ENCODE measurements at regions not wholly inside any gene's neighbourhood (a gene's known extent, or its start where the extent isn't known, plus 50 kb on each side); places are given as distances from the start of the nearest gene placed in this dataset.
A peak's percentile ranks its signal among the peaks of the same experiment; 100 is the strongest.

DNA sequence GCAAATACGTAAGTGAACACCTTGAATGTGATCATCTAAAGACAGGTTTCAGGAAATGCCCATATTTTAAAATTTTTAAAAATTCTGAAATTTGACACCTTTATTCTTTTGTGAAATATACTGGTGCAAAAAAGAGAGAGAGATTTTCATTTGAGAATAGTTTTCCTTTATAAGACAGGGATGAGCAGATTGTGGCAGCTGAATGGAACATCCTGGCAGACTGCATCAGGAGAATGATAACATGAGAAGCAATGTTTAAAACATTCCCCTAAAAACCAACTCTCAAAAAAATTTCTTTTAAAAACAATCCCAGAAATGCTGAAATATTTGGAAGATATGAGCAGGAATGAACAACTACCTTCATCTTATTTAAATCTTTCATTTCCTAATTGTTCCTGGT, 744.8 kb upstream of the ID2 start:
- DNase-seq (ENCODE audit: low spot score), result no peak

DNA sequence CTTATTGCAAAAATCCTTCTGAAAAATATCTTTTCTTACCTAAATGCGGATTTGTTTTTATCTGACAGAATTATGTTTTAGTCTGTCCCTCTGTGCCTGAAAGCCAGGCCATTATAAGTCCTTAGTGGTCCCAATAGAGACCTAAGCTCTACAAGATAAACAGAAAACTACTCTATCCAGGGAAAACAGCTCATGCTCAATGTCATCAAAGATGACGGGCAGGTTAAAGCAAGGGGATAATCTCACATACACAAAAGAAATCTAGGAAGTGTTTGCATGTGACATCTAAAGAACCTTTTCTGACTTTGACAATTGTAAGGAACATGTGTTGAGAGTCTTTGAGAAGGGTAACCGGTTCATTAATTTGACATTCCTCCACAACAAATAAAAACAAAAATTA, 741.1 kb upstream of the ID2 start:
- no peak for DNase-seq (ENCODE audit: low spot score)

DNA sequence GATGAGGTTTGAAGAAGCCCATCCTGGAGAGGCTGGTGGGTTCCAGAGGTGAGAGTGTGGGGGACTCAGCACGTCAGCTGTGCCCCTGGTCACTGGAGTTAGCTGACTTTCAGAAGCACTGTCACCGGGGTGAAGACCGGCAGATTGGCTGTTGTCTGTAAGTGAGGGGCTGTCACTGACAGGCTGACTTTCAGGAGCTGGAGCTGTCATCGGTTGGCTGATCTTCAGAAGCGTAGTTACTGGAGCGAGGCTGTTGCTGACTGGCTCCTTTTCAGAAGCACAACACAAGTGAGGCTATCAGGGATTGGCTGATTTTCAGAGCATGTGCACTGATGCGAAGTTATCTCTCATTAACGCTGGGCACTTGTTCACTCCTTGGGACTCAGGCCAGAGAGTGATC, 738.4 kb upstream of the ID2 start:
- DNase-seq (ENCODE audit: low spot score), result peak; percentile 33

DNA sequence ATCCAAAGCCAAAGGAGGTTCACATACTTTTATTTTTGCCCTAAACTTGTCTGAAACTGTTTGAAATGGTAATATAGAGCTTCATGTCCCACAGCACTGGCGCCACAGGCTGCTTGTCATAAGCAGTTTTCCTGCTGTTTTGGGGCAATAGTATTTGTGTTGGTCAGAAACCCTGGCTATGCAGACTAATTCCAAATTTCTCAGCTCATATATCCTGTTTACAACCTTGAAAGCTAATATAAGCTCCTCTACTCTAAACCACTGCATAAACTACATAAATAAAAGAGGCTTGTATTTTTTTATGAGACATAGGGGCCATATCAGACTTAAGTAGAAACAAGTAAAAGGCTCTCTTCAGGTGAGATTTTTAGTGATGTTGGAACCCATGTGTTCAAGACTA, 736.8 kb upstream of the ID2 start:
- DNase-seq (ENCODE audit: low spot score), result no peak

DNA sequence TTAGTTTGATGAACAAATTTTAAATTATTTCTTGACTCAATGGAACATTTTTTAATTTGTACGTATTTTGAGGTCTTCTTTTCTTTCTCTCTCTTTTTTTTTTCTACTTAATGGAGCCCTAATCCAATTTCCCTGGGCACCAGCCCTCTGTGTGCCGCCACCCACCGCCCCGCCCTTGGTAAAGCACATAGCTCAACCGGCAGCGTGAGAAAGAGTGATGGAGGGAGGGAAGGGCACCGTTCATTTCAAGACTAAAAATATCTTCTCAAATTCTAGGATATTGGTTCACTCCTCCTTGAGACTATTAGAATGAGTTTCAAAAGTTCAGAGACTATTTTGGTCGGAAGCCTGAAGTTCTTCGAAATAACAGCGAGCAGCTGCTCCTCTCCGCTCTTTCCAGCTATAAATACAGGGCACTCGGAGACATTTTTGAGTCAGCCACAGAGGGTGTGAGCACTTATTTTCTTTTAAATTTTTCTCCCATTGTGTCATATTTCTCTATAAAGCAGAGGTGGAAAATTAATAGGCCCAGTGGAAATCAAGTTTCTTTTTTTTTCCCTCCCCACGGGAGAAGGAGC, 731.7 kb upstream of the ID2 start:
- no peak for DNase-seq (ENCODE audit: low spot score)

DNA sequence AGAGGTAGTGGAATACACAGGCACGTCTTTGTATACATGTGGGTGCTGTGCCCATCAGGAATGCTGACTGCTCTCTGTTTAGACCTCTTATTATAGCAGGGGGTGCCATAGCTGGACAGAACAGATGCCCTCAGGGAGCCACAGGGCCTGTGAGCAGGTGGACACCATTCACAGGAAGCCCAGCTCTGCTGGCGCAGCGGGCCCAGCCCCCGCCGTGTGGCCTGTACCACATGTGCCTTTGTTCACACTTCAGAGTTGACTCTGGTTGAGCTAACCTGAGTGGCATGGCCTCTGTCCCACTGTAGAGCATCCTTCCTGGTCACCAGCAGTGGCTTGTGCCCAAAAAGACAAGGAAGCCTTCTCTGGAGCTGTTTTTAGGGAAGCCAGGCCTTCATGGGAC, 730.9 kb upstream of the ID2 start:
- no peak for DNase-seq (ENCODE audit: low spot score)

DNA sequence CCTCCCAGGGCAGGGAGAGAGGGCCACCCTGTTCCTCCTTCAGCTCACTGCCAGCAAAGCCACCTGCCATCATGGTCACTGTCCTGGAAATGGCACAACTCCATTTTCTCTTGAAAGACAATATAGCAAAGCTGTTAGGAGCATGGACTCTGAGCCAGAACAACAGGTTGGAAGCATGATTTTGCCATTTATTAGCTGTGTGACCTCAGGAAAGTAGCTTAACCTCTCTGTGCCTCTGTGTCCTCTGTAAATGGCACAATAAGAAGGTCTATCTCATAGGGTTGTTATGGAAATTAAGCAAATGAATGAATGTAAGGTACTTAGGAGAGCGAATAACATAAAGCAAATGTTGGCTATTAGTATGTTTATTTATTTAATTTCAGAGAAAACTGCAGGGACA, 730.4 kb upstream of the ID2 start:
- DNase-seq (ENCODE audit: low spot score), result no peak

DNA sequence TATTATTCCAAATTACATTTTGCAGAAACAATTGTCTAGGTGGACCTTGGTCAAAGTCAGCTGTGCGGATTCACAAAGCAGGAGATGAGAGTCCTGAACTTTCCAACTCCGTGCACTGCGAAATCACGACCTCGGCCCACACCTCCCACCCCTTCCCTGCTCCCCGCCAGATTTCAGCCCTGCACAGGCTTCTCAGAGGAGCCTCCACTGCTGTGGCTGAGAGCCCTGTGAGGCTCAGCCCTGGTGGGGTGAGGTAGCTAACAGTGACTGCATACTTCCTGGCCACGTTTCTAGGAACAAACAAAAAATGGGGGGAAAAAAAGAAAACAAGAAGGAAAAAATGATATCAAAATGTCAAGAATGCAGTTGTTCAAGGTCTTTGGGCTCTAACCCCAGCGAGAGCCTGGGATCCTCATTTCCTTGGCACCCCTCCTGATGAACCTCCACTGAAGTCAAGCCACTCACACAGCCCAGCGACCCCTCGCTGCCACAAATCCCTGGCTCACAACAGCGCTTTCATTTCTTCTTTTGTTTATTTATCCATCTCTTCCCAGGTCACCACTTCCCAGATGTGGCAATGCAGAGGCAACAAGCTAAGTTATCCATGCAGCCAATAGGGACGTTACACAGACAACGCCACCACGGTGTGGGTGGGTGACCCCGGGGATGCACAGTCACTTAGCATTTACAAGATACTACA, 729.7 kb upstream of the ID2 start:
- DNase-seq (ENCODE audit: low spot score), result no peak

DNA sequence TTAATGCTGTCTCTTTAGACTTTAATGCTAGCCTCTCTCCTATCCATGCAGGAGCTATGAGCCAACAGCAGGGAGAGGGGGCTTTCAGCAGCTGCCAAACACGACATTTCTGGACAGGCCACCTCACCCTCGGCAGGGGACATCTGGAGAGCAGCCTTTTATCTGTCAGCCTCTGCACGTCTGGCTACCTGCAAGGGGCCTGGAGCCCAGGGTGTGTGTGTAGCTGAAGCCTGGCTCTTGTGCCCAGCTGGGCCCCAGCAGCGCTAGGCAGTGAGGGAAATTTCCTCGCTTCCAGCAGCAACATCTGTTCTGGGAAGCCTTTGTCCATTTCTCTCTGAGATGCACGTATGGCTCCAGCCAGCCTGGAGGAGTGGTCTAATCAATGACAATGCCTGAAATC, 728.7 kb upstream of the ID2 start:
- no peak for DNase-seq (ENCODE audit: low spot score)

DNA sequence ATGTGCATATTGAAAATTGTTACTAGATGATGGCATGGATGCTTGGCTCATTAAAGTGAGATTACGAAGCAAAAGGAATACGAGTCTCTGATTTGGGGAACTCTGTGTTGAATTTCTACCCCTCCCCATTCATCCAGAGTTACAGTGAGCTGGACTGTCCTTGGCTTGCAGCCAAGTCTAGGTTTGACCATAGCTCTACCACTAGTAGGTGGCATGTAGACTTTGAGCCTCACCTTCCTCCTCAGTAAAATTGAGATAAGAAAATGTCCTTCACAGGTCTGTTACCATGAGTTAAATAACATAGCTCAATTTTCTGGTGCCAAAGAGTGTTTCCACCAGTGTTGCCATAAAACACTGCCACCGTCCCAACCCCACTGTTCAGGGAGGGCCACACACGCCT, 727.6 kb upstream of the ID2 start:
- no peak for DNase-seq (ENCODE audit: low spot score)

DNA sequence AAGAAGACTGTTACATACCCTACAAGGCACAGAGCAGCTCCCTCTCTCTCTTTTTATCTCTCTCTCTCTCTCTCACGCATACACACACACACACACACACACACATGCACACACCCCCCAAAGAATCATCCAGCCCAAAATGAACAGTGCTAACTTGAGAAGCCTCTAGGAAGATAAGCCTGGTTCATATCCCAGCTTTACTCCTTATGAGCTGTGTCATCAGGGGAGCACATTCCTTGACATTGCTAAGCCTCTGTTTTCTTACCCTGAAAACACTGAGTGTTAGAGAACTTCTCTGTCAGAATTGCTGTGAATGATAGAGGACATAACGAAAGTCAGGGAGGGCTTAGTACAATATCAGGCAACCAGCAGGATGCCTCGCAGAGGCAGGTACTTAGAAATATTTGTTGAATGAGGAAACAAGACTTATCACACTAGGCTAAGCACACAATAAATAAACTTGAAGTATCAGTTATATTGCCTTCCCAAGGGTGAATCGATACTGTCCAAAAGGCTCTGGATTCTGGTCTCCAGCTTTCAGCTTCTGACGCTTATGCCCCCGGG, 725.6 kb upstream of the ID2 start:
- no peak for DNase-seq (ENCODE audit: low spot score)

DNA sequence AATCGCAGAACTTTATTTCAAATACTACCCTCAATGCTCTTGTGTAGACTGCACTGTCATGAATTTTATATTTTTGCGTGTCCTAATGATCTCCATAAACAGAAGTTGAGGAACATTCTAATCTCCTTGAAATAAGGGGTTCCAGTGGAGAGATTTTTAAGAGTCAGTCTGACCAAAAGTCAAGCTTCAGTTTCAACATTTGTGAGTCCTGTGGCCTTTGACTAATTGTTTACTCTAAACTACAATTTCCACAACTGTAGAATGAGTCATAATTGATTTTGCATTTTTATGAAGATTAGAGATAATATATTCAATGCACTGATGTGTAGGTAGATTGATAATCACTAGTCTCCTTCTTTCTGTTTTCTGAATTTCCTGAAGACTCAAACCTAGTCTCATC, 720.3 kb upstream of the ID2 start:
- DNase-seq (ENCODE audit: low spot score), result no peak

DNA sequence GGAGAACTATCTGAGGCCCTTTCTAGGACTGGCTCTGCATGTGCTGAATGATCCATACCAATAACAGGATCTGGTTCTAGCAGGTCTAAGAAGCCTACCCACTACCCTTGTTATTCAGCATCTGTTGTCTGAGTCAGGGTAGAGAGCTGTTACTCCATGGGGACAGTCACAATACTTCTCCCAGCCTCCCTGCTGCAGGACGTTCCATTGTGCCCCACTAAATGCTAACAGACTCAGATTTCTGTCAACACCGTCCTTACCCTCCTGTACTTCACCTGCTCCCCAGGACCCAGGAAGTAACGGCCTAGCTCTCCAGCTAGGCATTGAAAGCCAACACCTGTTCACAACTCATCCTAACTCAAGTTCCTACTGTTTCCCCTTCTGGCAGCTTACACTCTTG, 719.7 kb upstream of the ID2 start:
- no peak for DNase-seq (ENCODE audit: low spot score)

DNA sequence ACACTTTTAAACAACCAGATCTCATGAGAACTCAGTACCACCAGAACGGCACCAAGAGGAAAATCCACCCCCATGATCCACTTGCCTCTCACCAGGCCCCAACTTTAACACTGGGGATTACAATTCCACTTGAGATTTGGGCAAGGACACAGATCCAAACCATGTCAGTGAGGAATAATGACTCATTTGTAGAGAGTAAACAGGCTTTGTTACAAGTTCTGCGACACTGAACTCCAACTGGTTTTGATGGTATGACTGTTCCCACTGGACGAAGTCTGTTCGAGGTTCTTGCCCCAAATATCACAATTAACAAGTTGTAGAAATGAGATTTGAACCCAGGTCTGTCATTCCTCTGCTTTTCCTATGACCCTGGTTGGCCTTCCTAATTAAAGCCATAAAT, 718.1 kb upstream of the ID2 start:
- no peak for DNase-seq (ENCODE audit: low spot score)

DNA sequence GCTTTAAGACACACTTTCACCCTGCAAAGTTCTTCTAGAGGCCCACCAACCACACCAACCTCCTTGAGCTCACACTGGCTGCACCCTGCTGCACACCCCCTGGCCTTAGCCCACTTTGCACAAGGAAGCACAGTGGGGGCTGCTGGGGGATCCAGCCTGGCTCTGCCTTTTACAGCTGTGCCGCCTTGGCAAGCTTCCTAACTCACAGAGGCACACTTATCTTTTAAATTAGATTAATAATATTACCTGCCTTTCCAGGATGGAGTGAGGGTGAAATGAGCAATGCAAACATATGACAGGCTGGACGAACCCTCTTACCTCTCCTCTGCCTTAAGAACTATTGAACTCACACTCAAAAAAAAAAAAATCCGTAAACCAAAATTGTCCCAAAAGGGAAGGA, 715.8 kb upstream of the ID2 start:
- no peak for DNase-seq (ENCODE audit: low spot score)

DNA sequence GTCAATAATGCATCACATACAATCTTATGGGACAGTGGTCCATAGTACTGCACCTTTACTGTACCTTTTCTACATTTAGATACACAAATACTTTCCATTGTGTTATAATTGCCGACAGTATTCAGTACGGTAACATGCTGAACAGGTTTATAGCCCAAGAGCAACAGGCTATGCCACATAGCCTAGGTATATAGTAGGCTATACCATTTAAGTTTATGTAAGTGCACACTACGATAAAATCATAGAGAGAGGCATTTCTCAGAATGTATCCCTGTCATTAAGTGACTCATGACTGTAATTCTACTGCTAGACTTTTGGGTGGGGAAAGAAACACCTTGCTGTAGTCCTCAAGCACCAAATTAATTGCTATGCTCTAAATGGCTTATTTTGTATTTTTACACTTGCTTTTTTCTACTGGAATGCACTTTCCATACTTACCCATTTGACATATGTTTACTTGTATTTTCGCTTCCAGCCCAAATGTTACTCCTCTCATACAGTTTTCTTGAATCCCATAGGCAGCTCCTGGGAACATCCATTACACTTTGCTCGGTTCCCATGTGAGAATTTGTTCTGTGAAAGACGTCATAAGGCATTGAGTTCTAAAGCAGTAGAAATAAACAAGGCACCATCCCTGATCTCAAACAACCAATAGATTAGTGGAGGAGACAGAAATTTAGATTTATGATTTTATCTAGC, 714.0 kb upstream of the ID2 start:
- no peak for DNase-seq (ENCODE audit: low spot score)

DNA sequence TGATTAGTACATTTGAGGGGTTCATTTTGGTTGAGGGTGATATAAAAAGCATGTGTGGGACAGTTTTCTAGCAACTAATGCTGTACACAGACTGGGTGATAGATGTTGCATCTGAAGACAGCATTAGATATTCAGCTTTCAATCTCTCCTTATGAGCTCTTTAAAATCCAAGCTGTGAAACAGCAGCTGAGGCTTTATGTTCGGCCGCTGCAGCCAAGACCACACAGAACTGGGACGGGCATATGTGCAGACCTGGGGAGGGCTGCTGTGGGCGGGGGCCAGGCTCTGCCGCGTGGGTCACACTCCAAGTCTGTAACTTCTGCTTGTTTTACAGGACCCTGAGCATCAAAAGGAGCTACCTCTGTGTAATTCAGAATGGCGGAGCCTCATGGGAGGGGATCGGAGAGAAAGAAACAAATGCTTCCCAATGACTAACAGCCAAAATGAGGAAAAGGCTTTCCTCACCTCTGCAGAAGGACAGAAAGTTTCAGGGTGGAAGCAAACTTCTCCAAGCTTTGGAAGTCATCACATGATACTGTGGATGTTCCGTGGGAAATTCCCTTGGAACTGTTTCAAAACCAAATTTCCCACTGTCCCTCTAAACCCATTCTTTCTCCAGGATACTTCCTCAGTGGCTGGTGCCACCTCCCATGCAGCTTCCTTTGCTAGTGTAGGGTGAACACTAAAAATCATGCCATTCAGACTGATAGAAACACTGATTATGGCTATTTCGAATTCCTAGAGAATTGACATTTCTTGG, 711.9 kb upstream of the ID2 start:
- DNase-seq (ENCODE audit: low spot score), result no peak

DNA sequence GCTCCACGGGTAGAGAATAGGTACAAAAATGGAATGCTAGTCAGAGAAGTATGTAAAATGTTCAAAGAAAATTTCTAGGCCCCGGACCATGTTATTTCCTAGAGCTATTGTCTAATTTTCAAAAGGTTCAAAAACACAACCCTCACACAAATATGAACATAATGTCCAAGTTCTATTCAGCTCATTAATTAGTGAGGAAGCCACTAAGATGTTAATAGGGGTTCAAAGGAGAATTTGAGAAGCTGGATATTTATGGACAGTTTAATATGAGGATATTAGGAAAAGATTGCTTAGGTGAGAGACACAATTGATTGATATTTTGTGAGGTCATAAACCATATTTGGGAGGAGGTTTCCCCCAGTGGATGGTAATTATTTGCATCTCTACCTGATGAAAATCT, 710.6 kb upstream of the ID2 start:
- no peak for DNase-seq (ENCODE audit: low spot score)

DNA sequence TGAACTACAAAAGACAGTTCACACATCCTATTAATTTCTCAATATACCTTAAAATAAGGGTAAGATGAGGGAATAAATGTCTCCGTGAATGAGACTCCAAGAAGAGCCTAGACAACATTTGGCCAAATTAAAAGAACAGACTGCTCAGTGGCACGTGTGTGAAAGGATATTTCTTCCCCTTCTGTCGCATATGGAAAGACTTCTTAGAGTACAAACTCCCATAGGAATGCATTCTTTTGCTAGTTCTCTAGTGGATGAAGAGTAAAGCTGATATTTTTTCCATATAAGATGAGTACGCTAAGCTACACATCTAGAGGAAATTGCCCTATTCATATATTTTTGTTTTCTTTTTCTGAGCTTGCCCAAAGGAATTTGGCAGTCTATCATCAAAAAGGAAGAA, 710.0 kb upstream of the ID2 start:
- DNase-seq (ENCODE audit: low spot score), result no peak

DNA sequence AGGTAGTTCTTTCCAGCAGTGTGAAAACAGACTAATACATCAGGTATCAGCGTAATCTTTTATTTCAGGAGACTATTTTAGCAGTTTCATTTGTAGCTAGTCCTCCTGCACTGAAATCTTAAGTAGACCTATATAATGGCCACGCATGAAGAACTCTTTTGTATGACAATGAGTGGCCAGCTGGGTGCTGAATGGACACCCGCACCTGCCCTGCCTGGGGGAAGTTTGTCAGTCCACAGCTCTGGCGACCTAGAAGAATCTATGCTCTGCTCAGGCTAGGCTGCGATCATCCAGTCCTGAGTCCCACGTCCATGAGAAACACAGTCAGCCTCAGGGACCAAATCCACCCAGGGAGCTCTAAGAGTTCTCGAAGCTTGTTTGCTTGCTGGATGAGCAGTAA, 709.2 kb upstream of the ID2 start:
- DNase-seq (ENCODE audit: low spot score), result no peak

DNA sequence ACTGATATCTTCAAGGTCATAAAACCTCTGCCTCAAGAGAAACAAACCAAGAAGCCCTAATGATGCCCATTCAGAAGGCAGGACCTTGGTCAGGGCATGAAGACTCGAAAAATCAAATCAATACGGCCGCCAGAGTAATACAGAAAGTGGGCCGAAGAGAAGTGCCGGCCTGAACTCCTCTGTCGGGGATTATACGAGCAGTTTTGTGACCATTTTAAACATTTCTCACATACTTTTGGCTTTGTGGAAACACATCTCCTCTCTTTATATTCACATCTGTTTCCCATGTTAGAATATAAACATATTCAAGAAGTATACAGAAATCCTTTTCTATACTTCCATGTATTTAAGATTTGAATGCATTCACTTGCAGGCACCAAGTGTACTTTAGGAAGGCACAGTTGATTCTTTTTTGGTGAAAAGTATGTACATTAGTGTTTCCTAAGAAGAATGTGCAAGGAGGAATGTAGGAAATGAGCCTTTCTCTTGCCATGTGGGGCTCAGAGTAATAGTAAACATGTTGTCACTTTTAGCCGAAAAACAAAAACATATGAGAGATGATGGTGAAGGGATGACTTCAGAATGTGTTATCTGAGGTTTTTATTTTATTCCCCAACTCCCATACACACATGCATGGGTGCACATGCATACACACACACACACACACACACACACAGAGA, 707.9 kb upstream of the ID2 start:
- DNase-seq (ENCODE audit: low spot score), result no peak

DNA sequence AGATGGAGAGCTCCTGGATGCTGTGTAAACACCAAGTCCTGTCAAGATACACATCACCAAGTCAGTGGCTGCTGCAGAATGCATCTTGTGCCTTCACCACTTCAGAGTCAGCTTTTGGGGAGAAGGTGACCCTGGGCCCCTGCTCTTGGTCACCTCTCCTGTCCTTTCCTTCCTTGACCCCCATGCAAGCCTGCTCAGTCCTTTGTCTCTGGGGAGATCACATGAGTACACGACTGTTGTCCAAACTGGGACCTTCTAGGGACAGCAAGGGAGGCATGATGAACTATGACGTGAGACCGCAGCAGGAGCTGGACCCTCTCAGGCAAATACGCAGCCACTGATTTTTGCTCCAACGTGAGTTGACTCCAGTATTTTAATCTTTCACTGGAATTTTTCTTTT, 706.9 kb upstream of the ID2 start:
- no peak for DNase-seq (ENCODE audit: low spot score)
